Prostate gland (tissue), 2 donors: ENCODE measurements at regions not wholly inside any gene's neighbourhood (a gene's known extent, or its start where the extent isn't known, plus 50 kb on each side); places are given as distances from the start of the nearest gene placed in this dataset.
"Not testable (repeated sequence)": the region's sequence is repeated elsewhere in the genome, so short reads cannot be mapped to it uniquely, and the experiment has no call there.

Experiments
- POLR2A ChIP-seq: fragments of 450-650 bp; IDR thresholded peaks from one replicate; pipeline ENCODE4 v1.6.1; 2016; ENCODE audit warnings: antibody characterized with exemption, mild to moderate bottlenecking
- TF ChIP-seq, protein P1 (sequence below), 4 experiments: fragments of 200-600 bp in 2 of 4; fragments of 450-650 bp in 2 of 4; sonication (generic) in 2 of 4; IDR thresholded peaks; 1 replicate in 3 of 4; 2 replicates in 1 of 4; pipeline ENCODE4 v1.5.1; 2016 to 2019; ENCODE audit warnings: antibody characterized with exemption in 4 of 4, mild to moderate bottlenecking in 2 of 4, moderate library complexity in 2 of 4

GRCh38 chr2:89229979-89230378 lies 538.5 kb downstream of the RPIA start:
- TF ChIP-seq, protein P1, sequence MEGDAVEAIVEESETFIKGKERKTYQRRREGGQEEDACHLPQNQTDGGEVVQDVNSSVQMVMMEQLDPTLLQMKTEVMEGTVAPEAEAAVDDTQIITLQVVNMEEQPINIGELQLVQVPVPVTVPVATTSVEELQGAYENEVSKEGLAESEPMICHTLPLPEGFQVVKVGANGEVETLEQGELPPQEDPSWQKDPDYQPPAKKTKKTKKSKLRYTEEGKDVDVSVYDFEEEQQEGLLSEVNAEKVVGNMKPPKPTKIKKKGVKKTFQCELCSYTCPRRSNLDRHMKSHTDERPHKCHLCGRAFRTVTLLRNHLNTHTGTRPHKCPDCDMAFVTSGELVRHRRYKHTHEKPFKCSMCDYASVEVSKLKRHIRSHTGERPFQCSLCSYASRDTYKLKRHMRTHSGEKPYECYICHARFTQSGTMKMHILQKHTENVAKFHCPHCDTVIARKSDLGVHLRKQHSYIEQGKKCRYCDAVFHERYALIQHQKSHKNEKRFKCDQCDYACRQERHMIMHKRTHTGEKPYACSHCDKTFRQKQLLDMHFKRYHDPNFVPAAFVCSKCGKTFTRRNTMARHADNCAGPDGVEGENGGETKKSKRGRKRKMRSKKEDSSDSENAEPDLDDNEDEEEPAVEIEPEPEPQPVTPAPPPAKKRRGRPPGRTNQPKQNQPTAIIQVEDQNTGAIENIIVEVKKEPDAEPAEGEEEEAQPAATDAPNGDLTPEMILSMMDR (IDR thresholded peaks at IDR 0.05) = not testable (repeated sequence)
- TF ChIP-seq POLR2A = not testable (repeated sequence)
